ENCODE measurements at regions not wholly inside any gene's neighbourhood (a gene's known extent, or its start where the extent isn't known, plus 50 kb on each side); places are given as distances from the start of the nearest gene placed in this dataset.
"Not testable (repeated sequence)": the region's sequence is repeated elsewhere in the genome, so short reads cannot be mapped to it uniquely, and the experiment has no call there.

DNA sequence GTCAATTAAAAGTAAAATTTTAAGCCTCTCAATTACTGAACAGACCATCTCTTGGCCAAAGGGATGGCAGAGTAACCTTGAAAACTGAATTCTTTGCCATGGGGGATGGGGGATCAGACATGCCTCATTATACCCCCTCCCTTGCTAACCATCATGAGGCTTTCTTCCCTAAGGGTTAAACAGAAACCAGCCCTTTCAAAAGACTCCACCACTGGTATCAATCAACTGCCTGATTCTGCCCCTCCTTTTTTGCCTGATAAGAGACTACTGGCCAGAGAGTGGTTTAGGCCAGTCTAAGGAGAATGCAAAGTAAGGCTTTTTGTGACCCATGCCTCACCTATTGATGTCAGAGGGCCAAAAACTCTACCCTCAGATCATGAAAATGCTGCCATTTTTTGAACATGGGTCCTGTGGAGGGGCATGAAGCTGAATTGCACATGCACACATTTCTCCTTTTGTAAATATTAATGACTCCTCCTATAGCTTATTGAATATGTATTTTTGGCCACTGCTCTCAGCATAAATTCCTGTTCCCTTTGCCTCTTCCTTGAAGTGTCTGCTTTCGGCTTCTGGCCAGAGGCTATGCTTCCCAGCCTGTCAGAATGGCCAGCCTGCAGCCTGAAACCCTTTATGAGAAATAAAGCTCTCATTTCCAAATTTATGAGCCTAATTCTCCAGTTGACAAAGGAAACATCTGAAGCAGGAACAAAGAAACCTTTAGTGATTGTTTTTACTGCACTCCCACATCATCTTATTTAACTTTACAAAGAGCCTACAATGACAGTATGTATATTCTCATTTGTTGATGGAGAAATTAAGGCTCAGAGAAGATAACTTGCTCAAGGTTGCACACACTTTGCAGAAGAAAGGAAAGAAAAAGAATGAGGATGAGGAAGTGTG, 270.7 kb upstream of the CELF4 start:
- Histone ChIP-seq H3K9me2 (replicated peaks; ENCODE audit: low read length) (no peaks in the 10 kb centered on the region), H3K27me3 (ENCODE audit: low read length) (no peaks in the 10 kb centered on the region), H3K4me2 (ENCODE audit: low read length) (no peak overlapping the region), H2AFZ (ENCODE audit: low read length) (no peak overlapping the region), H3K9ac (ENCODE audit: low read length) (no peak overlapping the region), H3K79me2 (ENCODE audit: low read length) (no peaks in the 10 kb centered on the region), H3K36me3 (ENCODE audit: low read depth, low read length) (no peaks in the 10 kb centered on the region), H3K27ac (ENCODE audit: low read length) (no peak overlapping the region), H3K4me3 (ENCODE audit: low read length) (no peak overlapping the region), H3K4me1 (ENCODE audit: insufficient read depth, low read length) (no peaks in the 10 kb centered on the region), H3F3A (ENCODE audit: low read length, unreplicated experiment) (no peaks in the 10 kb centered on the region), H4K20me1 (ENCODE audit: low read length) (no peaks in the 10 kb centered on the region), H3K9me3 (ENCODE audit: low read length) (no peaks in the 10 kb centered on the region)
- intact Hi-C loops (cut with micrococcal nuclease): no loop called here
- DNase-seq: no peak
- ATAC-seq: no peak
- ChIA-PET CTCF (no interaction called here), POLR2A (ENCODE audit: unreplicated experiment) (no interaction called here)
- no TSS peak for BruUV-seq (replicated peaks)
- TF ChIP-seq, protein P1, sequence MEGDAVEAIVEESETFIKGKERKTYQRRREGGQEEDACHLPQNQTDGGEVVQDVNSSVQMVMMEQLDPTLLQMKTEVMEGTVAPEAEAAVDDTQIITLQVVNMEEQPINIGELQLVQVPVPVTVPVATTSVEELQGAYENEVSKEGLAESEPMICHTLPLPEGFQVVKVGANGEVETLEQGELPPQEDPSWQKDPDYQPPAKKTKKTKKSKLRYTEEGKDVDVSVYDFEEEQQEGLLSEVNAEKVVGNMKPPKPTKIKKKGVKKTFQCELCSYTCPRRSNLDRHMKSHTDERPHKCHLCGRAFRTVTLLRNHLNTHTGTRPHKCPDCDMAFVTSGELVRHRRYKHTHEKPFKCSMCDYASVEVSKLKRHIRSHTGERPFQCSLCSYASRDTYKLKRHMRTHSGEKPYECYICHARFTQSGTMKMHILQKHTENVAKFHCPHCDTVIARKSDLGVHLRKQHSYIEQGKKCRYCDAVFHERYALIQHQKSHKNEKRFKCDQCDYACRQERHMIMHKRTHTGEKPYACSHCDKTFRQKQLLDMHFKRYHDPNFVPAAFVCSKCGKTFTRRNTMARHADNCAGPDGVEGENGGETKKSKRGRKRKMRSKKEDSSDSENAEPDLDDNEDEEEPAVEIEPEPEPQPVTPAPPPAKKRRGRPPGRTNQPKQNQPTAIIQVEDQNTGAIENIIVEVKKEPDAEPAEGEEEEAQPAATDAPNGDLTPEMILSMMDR (conservative IDR thresholded peaks at IDR 0.05; ENCODE audit: low read depth, low read length): no peak
- TF ChIP-seq EZH2phosphoT487 (IDR thresholded peaks at IDR 0.05; ENCODE audit: borderline replicate concordance, low read length): no peak
- no peak for TF ChIP-seq EZH2 (IDR thresholded peaks at IDR 0.05; ENCODE audit: low read length, unreplicated experiment)

DNA sequence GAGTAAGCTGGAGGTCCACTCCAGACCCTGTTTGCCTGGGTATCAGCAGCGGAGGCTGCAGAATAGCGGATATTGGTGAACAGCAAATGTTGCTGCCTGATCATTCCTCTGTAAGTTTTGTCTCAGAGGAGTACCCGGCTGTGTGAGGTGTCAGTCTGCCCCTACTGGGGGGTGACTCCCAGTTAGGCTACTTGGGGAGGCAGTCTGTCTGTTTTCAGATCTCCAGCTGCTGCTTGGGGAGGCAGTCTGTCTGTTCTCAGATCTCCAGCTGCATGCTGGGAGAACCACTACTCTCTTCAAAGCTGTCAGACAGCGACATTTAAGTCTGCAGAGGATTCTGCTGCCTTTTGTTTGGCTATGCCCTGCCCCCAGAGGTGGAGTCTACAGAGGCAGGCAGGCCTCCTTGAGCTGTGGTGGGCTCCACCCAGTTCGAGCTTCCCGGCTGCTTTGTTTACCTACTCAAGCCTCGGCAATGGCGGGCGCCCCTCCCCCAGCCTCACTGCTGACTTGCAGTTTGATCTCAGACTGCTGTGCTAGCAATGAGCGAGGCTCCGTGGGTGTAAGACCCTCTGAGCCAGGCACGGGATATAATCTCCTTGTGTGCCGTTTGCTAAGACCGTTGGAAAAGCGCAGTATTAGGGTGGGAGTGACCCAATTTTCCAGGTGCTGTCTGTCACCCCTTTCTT, 266.6 kb upstream of the CELF4 start:
- H3K27ac ChIP-seq (ENCODE audit: low read length); H2AFZ ChIP-seq (ENCODE audit: low read length); H3K27me3 ChIP-seq (ENCODE audit: low read length); BruUV-seq (replicated peaks); CTCF ChIA-PET; H3K4me2 ChIP-seq (ENCODE audit: low read length); H3K9me2 ChIP-seq (replicated peaks; ENCODE audit: low read length); H3K36me3 ChIP-seq (ENCODE audit: low read depth, low read length); H3K4me1 ChIP-seq (ENCODE audit: insufficient read depth, low read length); DNase-seq; ATAC-seq; POLR2A ChIA-PET (ENCODE audit: unreplicated experiment); H4K20me1 ChIP-seq (ENCODE audit: low read length); H3F3A ChIP-seq (ENCODE audit: low read length, unreplicated experiment); intact Hi-C loops (cut with micrococcal nuclease); H3K4me3 ChIP-seq (ENCODE audit: low read length); H3K9ac ChIP-seq (ENCODE audit: low read length); H3K79me2 ChIP-seq (ENCODE audit: low read length); H3K9me3 ChIP-seq (ENCODE audit: low read length): not testable (repeated sequence)

DNA sequence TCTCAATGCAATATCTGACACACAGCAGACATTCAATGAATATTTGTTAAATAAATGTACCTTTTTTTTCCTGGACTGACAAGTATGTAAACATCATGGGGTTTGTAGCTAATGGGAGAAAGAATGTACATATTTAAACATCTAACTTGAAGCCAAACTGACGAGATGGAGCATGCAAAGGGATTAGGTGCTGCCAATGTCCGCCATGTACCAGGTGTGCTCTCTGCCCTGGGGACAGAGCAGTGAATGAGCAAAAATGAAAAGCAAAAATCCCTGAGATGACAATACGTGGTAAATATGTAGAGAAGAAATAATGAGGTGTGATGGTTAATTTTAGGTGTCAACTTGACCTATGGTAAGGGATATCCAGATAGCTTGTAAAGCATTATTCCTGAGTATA, 247.4 kb upstream of the CELF4 start:
- POLR2A ChIA-PET (ENCODE audit: unreplicated experiment): no interaction called here
- no peak overlapping the region for H3K9ac ChIP-seq (ENCODE audit: low read length)
- CTCF ChIA-PET: no interaction called here
- H3F3A ChIP-seq (ENCODE audit: low read length, unreplicated experiment): no peaks in the 10 kb centered on the region
- intact Hi-C loops (cut with micrococcal nuclease): no loop called here
- no peaks in the 10 kb centered on the region for H3K9me2 ChIP-seq (replicated peaks; ENCODE audit: low read length)
- DNase-seq (no peak), ATAC-seq (no peak)
- TF ChIP-seq EZH2 (IDR thresholded peaks at IDR 0.05; ENCODE audit: low read length, unreplicated experiment) (no peak), EZH2phosphoT487 (IDR thresholded peaks at IDR 0.05; ENCODE audit: borderline replicate concordance, low read length) (no peak)
- TF ChIP-seq, protein P1 (conservative IDR thresholded peaks at IDR 0.05; ENCODE audit: low read depth, low read length): no peak
- no peak overlapping the region for H2AFZ ChIP-seq (ENCODE audit: low read length)
- H3K9me3 ChIP-seq (ENCODE audit: low read length): no peaks in the 10 kb centered on the region
- no peaks in the 10 kb centered on the region for H3K27me3 ChIP-seq (ENCODE audit: low read length)
- H3K4me3 ChIP-seq (ENCODE audit: low read length): no peak overlapping the region
- H3K36me3 ChIP-seq (ENCODE audit: low read depth, low read length): no peaks in the 10 kb centered on the region
- no TSS peak for BruUV-seq (replicated peaks)
- H3K27ac ChIP-seq (ENCODE audit: low read length): no peak overlapping the region
- H3K79me2 ChIP-seq (ENCODE audit: low read length): no peaks in the 10 kb centered on the region
- no peaks in the 10 kb centered on the region for H4K20me1 ChIP-seq (ENCODE audit: low read length)
- no peak overlapping the region for H3K4me2 ChIP-seq (ENCODE audit: low read length)
- no peaks in the 10 kb centered on the region for H3K4me1 ChIP-seq (ENCODE audit: insufficient read depth, low read length)
